ENCODE measurements at regions not wholly inside any gene's neighbourhood (a gene's known extent, or its start where the extent isn't known, plus 50 kb on each side); places are given as distances from the start of the nearest gene placed in this dataset.

DNA sequence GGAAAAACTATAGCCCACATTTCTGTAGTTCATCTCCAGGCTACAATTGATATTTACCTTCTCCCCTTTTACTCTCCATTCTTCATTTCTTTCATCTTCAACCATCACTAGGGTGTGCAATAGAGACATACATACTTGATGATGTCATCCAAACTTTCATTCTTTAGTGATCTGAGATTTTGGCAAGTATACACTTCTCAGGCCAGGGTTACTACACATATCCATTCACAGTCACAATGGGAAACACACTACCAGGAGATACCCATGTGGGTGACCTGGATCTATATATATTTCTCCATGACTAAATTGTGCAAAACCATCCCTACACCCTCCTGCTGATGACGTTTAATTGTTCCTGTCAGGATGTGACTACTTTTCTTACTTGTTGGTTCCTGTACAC, 769.5 kb upstream of the DPPA4 start:
- no peak for DNase-seq (ENCODE audit: low spot score)

GRCh38 chr3:110123946-110124345, 786.6 kb upstream of the DPPA4 start:
- DNase-seq (ENCODE audit: low spot score) = no peak

- no peak for DNase-seq (ENCODE audit: low spot score)
Measured at GRCh38 chr3:110126065-110126464, 788.7 kb upstream of the DPPA4 start.

DNA sequence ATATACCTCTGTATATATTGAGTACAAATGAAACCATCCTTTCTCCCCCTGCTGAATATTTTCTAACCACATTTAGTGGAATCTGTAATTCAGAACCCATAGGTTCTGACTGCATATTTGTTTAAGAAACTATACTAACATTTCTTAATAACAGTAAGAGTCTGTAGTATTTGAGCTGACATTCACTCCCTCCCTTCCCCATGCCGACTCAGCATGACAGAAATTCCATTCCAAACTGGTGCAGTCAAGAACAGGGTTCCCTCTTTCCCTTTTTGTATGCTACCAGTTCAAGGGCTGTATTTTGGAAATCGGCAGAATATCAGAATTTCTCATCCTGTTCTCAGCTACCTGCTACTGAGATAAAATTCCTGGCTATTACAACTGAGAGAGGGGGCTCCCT, 796.6 kb upstream of the DPPA4 start:
- DNase-seq (ENCODE audit: low spot score) = no peak

DNA sequence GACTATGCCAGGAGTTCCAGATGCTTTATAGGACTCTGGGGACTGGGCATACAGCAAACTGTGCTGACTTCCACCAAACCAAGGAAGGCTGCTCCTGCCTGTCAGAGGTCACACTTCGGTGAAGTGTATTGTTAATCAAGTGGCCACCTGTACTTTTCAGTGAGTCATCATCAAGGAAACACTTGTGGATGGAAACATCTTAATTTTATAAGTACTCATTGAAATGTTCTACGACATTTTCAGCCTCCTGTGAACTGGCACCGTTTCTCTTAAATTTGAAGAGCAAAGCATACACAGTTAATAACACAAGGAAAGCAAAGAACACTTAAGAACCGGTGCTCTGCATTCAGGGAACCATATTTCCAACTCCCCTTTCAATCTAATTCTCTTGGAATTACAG, 801.7 kb upstream of the DPPA4 start:
- DNase-seq (ENCODE audit: low spot score) = no peak

DNA sequence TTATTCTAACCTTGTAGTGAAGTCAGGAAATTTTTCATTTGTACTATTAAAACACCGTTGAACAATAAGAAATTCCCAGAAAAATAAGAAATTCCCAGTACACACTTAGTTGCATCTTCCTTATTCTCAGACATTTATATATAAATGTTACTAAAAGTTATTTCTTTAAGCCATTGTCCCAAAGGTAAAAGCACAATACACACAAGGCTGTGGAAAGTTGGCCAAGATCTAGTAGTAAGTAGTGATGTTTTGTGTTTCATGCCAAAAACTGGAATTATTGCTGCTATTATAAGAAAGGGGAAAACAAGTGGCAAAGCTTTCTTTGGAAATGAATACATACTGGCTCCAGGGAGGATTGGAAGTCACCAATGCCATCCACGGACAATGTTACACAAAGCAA, 802.5 kb upstream of the DPPA4 start:
- DNase-seq (ENCODE audit: low spot score) = no peak

GRCh38 chr3:110149763-110150162, 812.4 kb upstream of the DPPA4 start:
- DNase-seq (ENCODE audit: low spot score) = no peak

GRCh38 chr3:110157221-110157620, 819.9 kb upstream of the DPPA4 start:
- no peak for DNase-seq (ENCODE audit: low spot score)

- DNase-seq (ENCODE audit: low spot score) = no peak
Measured at GRCh38 chr3:110164632-110165369, 827.5 kb upstream of the DPPA4 start.

DNA sequence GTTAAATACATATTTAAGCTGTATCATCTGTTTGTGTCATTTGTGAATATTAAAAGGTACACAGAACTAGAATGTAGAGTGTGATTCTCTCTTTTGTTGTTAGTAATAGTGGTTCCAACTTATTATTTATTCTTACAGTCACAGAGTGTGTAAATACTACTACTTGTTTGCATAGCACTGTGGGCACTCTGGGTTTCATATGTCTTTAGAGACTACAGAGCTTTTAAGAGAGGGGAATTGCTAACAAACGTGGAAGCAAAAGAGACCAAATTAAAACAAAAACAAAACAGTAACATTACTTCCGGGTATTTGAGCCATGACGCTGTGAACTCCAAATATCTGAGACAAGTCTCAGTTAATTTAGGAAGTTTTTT, 828.0 kb upstream of the DPPA4 start:
- DNase-seq (ENCODE audit: low spot score) = no peak

- no peak for DNase-seq (ENCODE audit: low spot score)
Measured at GRCh38 chr3:110165753-110166152, 828.4 kb upstream of the DPPA4 start.

- no peak for DNase-seq (ENCODE audit: low spot score)
Measured at GRCh38 chr3:110166791-110167190, 829.4 kb upstream of the DPPA4 start.

DNA sequence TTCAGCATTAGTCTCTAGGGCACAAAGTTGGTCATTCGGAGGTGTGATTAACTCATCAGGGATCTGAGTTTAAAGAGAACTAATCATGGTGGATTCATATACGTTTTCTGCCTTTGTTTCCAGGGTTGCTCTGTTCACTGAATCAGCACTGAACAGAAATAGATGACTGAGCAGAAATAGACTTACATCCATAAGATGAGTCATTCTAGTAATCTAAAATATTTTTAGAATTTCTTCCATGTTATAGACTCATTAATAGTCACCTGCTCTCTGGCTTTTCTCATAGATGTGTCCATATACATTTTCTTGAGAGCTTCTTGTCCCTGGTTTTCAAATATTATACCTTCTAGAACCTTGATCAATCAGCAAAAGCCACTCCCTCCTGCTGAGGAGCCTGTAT, 837.6 kb upstream of the DPPA4 start:
- no peak for DNase-seq (ENCODE audit: low spot score)

DNA sequence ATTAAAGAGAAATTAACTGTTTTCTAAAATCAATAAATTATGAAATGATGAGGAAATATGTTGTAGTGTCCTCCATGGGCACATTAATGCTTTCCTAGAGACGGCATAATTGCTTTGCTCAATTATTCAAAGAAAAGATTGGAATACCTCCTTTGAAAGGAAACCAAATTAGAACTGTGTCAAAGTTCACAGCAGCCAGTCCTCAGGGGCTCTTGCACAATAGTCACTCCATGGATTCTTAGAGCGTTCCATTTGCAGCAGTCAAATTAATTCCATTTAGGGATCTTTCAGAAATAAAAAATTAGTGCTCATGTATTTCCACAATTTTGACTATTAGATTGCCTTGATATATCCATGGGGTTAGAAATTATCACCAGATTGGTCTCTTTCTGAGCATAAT, 841.6 kb upstream of the DPPA4 start:
- DNase-seq (ENCODE audit: low spot score) = no peak

DNA sequence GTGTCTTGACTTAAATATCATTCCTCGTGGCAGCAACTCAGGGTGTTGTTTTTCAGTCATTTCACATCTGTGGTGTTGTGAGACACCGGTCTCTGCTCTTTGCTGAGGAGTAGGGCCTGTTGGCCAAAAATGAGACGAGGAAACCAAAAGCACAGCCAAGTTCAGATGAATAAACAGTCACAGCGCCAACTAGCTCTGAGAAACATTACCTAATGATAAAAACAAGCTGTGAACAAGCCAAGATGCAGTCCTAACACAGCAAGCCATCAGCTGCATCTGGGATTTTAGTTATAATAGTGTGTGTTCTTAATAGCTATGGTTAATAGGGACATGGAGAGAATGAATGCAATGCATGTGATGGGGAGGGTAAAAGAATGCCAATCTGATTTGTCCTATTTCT, 843.4 kb upstream of the DPPA4 start:
- peak; percentile 46 for DNase-seq (ENCODE audit: low spot score)

DNA sequence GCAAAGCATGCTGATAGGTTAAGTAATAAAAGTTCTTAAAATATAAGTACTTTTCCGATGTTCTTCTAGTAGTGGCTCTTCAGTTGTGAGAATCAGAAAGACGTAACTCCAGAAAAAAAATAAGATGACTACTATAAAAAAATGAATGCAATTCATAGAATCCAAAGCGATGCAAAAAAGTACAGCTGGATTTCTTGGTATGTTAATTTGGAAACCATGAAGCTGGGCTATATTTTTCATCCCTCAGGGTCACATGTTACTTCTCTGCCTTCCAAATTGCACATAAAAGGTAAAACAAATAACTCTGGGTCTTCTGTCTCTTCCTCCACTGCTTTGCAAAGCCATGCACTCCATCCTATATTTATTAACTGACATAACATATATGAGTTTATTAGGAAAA, 843.9 kb upstream of the DPPA4 start:
- DNase-seq (ENCODE audit: low spot score) = no peak

DNA sequence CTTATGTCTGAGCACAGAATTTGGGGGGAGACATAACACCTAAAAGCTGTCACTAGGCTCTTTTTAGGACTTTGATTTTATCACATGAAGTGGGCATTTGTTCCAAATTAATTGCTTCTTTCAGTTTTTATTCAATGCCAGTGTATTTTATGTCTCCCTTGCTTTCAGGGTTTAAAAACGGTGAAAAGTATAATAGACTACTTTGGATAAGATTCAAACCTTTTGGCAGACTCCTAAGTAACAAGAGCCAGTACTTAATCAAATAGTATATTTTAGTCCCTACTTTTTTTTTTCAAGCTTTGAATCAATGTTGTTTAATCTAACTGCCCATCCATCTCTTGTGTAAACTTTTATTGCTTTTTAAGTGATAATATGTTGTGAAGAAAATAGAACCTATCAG, 847.2 kb upstream of the DPPA4 start:
- no peak for DNase-seq (ENCODE audit: low spot score)

DNA sequence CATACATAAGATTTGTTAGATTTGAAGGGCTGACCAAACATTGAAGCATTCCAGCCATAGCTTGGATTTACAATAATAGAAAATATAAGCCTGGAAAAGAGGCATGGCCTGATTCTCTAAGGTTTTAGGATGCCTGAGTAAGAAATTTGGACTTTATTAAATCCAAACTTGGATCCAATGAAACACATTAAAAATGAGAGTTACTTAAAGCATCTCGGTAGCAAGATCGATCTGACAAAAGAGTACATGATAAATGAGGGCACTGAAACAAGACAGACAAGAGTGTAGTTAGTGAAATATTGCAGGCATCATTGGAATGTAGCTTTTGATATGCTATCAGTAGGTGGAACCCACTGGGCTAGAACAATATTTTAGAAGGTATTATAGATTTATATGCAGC, 855.7 kb upstream of the DPPA4 start:
- DNase-seq (ENCODE audit: low spot score) = no peak

DNA sequence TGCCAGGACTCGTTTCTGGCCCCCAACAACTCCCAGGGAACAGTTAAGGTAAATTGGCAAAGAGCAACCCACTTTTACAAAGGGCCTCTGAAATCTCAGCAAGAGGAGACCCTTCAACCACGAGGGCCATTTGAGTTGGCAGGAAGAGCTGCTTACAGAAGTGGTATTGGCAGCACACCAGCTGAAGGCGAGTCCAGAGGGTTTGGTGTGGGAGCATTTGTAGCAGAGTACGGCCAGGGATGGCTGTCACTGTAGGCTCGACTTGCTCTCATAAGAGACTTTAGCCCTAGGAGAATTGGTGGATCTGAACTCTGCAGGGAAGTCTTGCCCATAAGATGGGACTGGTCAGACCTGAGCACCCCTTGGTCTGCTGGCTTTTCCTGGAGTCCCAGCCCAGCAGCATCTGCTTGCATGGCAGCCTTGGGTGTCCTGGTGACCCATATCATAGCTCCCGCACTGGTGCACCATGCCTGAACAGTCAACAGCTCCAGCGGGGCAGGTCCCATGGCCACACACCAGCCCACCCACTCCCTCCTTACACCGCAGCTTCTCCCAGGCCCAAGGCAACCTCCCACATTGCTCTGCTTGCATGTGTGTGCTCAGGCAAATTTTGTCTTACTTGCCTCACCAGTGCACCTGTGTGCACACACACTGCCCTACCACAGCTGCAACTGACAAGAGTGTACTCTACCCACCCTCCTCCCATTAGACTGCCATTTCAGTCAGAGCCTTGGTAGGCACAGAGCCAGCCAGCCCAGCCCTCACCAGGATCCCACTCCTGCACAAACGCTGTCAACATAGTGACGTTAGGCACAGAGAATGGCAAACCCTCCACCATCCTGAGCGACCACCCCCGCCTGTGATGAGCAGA, 861.6 kb upstream of the DPPA4 start:
- peak; percentile 4 for DNase-seq (ENCODE audit: low spot score)

- no peak for DNase-seq (ENCODE audit: low spot score)
Measured at GRCh38 chr3:110199588-110199943, 862.2 kb upstream of the DPPA4 start.

GRCh38 chr3:110210086-110210660, 861.4 kb upstream of the NECTIN3 start:
- DNase-seq (ENCODE audit: low spot score) = no peak

- no peak for DNase-seq (ENCODE audit: low spot score)
Measured at GRCh38 chr3:110226645-110227044, 845.0 kb upstream of the NECTIN3 start.

DNA sequence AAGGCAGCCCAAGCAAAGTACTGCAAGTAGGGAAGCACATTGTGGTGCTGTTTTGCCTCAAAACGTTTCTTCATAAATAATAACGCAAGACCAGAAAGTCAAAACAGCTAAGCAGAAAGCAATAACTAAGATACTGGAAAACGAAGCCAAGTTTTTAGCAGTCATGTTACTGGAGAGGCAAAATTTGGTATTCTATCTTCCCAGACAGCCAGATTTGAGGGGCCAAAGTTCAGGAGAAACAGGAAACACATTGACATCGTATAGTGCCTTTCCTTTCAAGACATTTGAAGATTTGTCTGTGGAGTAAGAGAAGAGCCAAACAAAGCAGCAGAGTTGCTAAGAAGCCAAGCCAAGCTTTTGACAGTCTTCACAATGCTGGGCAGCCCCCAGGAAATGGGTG, 843.6 kb upstream of the NECTIN3 start:
- DNase-seq (ENCODE audit: low spot score) = no peak
